ENCODE measurements at regions not wholly inside any gene's neighbourhood (a gene's known extent, or its start where the extent isn't known, plus 50 kb on each side); places are given as distances from the start of the nearest gene placed in this dataset.

- TF ChIP-seq, protein P1, sequence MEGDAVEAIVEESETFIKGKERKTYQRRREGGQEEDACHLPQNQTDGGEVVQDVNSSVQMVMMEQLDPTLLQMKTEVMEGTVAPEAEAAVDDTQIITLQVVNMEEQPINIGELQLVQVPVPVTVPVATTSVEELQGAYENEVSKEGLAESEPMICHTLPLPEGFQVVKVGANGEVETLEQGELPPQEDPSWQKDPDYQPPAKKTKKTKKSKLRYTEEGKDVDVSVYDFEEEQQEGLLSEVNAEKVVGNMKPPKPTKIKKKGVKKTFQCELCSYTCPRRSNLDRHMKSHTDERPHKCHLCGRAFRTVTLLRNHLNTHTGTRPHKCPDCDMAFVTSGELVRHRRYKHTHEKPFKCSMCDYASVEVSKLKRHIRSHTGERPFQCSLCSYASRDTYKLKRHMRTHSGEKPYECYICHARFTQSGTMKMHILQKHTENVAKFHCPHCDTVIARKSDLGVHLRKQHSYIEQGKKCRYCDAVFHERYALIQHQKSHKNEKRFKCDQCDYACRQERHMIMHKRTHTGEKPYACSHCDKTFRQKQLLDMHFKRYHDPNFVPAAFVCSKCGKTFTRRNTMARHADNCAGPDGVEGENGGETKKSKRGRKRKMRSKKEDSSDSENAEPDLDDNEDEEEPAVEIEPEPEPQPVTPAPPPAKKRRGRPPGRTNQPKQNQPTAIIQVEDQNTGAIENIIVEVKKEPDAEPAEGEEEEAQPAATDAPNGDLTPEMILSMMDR (IDR thresholded peaks at IDR 0.05; ENCODE audit: low read depth, low read length, missing input control): no peak
- TF ChIP-seq, protein P2, sequence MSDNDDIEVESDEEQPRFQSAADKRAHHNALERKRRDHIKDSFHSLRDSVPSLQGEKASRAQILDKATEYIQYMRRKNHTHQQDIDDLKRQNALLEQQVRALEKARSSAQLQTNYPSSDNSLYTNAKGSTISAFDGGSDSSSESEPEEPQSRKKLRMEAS (IDR thresholded peaks at IDR 0.05): no peak
- TF ChIP-seq HNF4G (IDR thresholded peaks at IDR 0.05): no peak
- no peak for TF ChIP-seq RAD21 (IDR thresholded peaks at IDR 0.05)
- no peak for TF ChIP-seq YY1 (IDR thresholded peaks at IDR 0.05)
- no peak for TF ChIP-seq FOXA2 (IDR thresholded peaks at IDR 0.05)
- TF ChIP-seq ATF3 (IDR thresholded peaks at IDR 0.05): no peak
- TF ChIP-seq SP1 (IDR thresholded peaks at IDR 0.05): no peak
- no peak for TF ChIP-seq GABPA (IDR thresholded peaks at IDR 0.05 in 1 of 2, conservative IDR thresholded peaks at IDR 0.05 in 1 of 2)
- TF ChIP-seq, protein P3, sequence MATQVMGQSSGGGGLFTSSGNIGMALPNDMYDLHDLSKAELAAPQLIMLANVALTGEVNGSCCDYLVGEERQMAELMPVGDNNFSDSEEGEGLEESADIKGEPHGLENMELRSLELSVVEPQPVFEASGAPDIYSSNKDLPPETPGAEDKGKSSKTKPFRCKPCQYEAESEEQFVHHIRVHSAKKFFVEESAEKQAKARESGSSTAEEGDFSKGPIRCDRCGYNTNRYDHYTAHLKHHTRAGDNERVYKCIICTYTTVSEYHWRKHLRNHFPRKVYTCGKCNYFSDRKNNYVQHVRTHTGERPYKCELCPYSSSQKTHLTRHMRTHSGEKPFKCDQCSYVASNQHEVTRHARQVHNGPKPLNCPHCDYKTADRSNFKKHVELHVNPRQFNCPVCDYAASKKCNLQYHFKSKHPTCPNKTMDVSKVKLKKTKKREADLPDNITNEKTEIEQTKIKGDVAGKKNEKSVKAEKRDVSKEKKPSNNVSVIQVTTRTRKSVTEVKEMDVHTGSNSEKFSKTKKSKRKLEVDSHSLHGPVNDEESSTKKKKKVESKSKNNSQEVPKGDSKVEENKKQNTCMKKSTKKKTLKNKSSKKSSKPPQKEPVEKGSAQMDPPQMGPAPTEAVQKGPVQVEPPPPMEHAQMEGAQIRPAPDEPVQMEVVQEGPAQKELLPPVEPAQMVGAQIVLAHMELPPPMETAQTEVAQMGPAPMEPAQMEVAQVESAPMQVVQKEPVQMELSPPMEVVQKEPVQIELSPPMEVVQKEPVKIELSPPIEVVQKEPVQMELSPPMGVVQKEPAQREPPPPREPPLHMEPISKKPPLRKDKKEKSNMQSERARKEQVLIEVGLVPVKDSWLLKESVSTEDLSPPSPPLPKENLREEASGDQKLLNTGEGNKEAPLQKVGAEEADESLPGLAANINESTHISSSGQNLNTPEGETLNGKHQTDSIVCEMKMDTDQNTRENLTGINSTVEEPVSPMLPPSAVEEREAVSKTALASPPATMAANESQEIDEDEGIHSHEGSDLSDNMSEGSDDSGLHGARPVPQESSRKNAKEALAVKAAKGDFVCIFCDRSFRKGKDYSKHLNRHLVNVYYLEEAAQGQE (IDR thresholded peaks at IDR 0.05): no peak
- no peak for TF ChIP-seq FOXA1 (IDR thresholded peaks at IDR 0.05)
- TF ChIP-seq, protein P4, sequence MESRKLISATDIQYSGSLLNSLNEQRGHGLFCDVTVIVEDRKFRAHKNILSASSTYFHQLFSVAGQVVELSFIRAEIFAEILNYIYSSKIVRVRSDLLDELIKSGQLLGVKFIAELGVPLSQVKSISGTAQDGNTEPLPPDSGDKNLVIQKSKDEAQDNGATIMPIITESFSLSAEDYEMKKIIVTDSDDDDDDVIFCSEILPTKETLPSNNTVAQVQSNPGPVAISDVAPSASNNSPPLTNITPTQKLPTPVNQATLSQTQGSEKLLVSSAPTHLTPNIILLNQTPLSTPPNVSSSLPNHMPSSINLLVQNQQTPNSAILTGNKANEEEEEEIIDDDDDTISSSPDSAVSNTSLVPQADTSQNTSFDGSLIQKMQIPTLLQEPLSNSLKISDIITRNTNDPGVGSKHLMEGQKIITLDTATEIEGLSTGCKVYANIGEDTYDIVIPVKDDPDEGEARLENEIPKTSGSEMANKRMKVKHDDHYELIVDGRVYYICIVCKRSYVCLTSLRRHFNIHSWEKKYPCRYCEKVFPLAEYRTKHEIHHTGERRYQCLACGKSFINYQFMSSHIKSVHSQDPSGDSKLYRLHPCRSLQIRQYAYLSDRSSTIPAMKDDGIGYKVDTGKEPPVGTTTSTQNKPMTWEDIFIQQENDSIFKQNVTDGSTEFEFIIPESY (IDR thresholded peaks at IDR 0.05): no peak
- no peak for TF ChIP-seq TAF1 (conservative IDR thresholded peaks at IDR 0.05)
- no peak for TF ChIP-seq EGR1 (IDR thresholded peaks at IDR 0.05; ENCODE audit: low read depth in 2 of 2)
Observed at GRCh38 chr10:128538671-128539070, 412.4 kb upstream of the MKI67 start.

All from liver (tissue), 3 donors.